GM12891 (cell line): ENCODE measurements at regions not wholly inside any gene's neighbourhood (a gene's known extent, or its start where the extent isn't known, plus 50 kb on each side); places are given as distances from the start of the nearest gene placed in this dataset.

ENCODE experiments used
- DNase-seq: peaks from one replicate; pipeline ENCODE4 v3.0.0; 2011; ENCODE audit warnings: low spot score; ENCODE audit not compliant: insufficient read length
- FAIRE-seq: peaks from 2 replicates; lab custom pipeline; 2011; peaks lifted over from hg19 to GRCh38; lab: Jason Lieb, UNC
- PAX5 ChIP-seq: IDR thresholded peaks from 2 replicates; pipeline ENCODE4 v1.6.1; 2011; ENCODE audit warnings: low read length, moderate library complexity, mild to moderate bottlenecking; ENCODE audit not compliant: insufficient read depth, severe bottlenecking
- POLR2A ChIP-seq: IDR thresholded peaks from 2 replicates; pipeline ENCODE4 v1.6.1; 2011; ENCODE audit warnings: low read depth, low read length, control low read depth
- POLR2AphosphoS5 ChIP-seq: IDR thresholded peaks from 2 replicates; pipeline ENCODE4 v1.6.1; 2011; ENCODE audit warnings: low read depth, low read length, control low read depth
- POU2F2 ChIP-seq: IDR thresholded peaks from 2 replicates; pipeline ENCODE4 v1.6.1; 2011; ENCODE audit warnings: low read depth, mild to moderate bottlenecking, control low read depth, low read length, moderate library complexity
- SPI1 ChIP-seq: IDR thresholded peaks from 2 replicates; pipeline ENCODE4 v1.6.1; 2011; ENCODE audit warnings: low read depth, low read length, control low read depth
- TAF1 ChIP-seq: IDR thresholded peaks from 2 replicates; pipeline ENCODE4 v1.6.1; 2011; ENCODE audit warnings: low read depth, low read length, control low read depth

DNA sequence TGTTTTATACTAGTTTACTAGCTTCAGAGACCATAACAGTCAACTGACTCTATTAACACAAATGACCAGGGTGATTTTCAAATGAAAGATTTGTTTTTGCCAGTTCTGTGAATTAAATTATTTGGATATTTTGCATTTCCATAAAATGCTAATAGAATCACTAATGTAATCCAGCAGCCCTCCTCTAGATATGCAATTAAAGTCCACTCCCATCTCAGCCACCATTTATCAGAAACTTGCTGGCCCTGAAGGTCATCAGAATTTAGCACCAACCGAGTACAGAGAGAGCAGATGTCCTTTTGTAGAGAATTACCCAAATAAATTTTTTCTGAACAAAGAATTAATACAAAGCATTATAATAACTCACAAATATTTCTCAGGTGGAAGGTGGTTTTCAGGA, 531.1 kb upstream of the SLIT2 start:
- TF ChIP-seq POLR2A = no peak
- TF ChIP-seq POLR2AphosphoS5 = no peak
- no peak for TF ChIP-seq TAF1
- TF ChIP-seq PAX5 = no peak
- no peak for TF ChIP-seq SPI1
- no peak for TF ChIP-seq POU2F2
- FAIRE-seq = no peak
- DNase-seq = no peak

GRCh38 chr4:19720190-19720589, 531.5 kb upstream of the SLIT2 start:
- TF ChIP-seq POLR2A (no peak), TAF1 (no peak), PAX5 (no peak), POLR2AphosphoS5 (no peak), SPI1 (no peak), POU2F2 (no peak)
- FAIRE-seq (no peak), DNase-seq (no peak)

DNA sequence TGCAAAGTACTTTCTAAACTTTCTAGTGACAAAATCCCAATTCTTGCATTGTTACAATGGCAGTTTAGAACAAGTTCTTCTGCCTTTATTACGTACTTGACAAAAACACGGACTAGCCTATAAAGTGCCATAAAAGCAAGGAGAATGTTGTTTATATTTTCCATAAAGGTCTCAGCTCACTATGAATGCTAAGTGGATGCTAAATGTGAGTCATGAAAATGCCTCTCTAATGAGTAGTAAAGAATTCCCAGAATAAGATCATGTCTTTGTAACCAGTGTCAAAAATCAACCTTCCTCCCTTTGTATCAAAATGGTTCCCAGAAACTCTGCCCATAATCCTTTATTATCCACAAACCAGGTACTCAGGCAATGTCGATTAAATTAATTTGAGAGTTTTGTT, 539.8 kb upstream of the SLIT2 start:
- no peak for DNase-seq
- TF ChIP-seq SPI1 (no peak), POU2F2 (no peak), POLR2A (no peak), POLR2AphosphoS5 (no peak), PAX5 (no peak), TAF1 (no peak)
- FAIRE-seq = no peak

GRCh38 chr4:19707876-19708275, 543.8 kb upstream of the SLIT2 start:
- TF ChIP-seq POLR2AphosphoS5 (no peak), POLR2A (no peak), PAX5 (no peak)
- FAIRE-seq (no peak), DNase-seq (no peak)

DNA sequence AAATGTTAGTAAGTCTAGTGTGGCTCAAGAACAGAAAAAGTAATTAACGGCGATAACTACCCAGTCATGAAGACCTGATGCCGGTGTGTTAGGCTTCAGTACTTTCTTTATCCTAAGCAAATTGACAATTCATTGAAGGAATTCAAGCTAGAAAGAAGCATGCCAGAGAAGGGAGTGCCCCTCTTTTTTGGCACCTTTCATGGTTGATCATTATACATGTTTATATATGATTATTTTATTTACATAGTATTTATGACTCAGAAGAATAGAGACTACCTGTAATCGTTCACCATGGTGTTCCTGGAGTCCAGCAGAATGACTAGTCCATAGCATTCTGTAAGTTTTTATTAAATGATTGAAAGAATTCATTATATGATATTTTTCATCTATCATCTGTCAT, 548.3 kb upstream of the SLIT2 start:
- TF ChIP-seq SPI1 (no peak), PAX5 (no peak)
- FAIRE-seq (no peak), DNase-seq (no peak)

DNA sequence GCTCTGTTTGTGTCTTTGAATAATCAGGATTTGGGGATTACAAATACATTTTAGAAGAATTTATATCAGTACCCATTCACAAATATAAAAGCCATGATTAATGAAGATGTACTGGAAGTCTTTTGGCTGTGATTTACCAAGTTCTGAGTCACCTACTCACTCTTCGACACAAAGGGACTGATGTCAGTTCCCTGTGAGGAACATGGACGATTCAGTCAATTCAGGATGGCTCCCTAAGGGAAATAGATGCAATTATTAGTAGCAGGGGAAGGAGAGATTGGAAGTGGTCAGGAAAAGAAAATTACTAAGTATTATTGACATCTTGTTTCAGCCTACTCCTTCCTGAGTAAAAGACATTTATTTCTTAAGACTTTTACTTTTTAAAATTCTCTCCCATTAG, 550.7 kb upstream of the SLIT2 start:
- FAIRE-seq (no peak), DNase-seq (no peak)
- no peak for TF ChIP-seq POLR2A
- TF ChIP-seq POLR2AphosphoS5 = no peak
- no peak for TF ChIP-seq SPI1
- TF ChIP-seq TAF1 = no peak
- no peak for TF ChIP-seq POU2F2
- no peak for TF ChIP-seq PAX5

- DNase-seq (no peak), FAIRE-seq (no peak)
- no peak for TF ChIP-seq PAX5
- TF ChIP-seq SPI1 = no peak
- no peak for TF ChIP-seq POU2F2
- no peak for TF ChIP-seq POLR2A
- no peak for TF ChIP-seq TAF1
- TF ChIP-seq POLR2AphosphoS5 = no peak
These were observed 552.7 kb upstream of the SLIT2 start for GRCh38 chr4:19698961-19699360.

- TF ChIP-seq POU2F2 = no peak
- no peak for TF ChIP-seq TAF1
- no peak for TF ChIP-seq PAX5
- TF ChIP-seq POLR2A = no peak
- no peak for TF ChIP-seq POLR2AphosphoS5
- TF ChIP-seq SPI1 = no peak
- DNase-seq = no peak
- no peak for FAIRE-seq
These were observed 556.9 kb upstream of the SLIT2 start for GRCh38 chr4:19694812-19695211.

- DNase-seq (no peak), FAIRE-seq (no peak)
- TF ChIP-seq POLR2AphosphoS5 (no peak), TAF1 (no peak), PAX5 (no peak), POLR2A (no peak), SPI1 (no peak), POU2F2 (no peak)
These were observed 557.7 kb upstream of the SLIT2 start for GRCh38 chr4:19693936-19694570.

GRCh38 chr4:19689511-19689910, 562.2 kb upstream of the SLIT2 start:
- FAIRE-seq (no peak), DNase-seq (no peak)
- TF ChIP-seq POLR2A (no peak), POLR2AphosphoS5 (no peak), POU2F2 (no peak), TAF1 (no peak)

- FAIRE-seq (no peak), DNase-seq (no peak)
- TF ChIP-seq POLR2A = no peak
- TF ChIP-seq TAF1 = no peak
- no peak for TF ChIP-seq POU2F2
- TF ChIP-seq PAX5 = no peak
- no peak for TF ChIP-seq SPI1
- TF ChIP-seq POLR2AphosphoS5 = no peak
These were observed 565.2 kb upstream of the SLIT2 start for GRCh38 chr4:19686456-19686855.
